GM10847 (cell line): ENCODE measurements at regions not wholly inside any gene's neighbourhood (a gene's known extent, or its start where the extent isn't known, plus 50 kb on each side); places are given as distances from the start of the nearest gene placed in this dataset.

Experiments used
- POLR2A ChIP-seq: IDR thresholded peaks from 2 replicates; pipeline ENCODE4 v1.6.1; 2011; ENCODE audit not compliant: insufficient read length; ENCODE audit errors: extremely low read depth

DNA sequence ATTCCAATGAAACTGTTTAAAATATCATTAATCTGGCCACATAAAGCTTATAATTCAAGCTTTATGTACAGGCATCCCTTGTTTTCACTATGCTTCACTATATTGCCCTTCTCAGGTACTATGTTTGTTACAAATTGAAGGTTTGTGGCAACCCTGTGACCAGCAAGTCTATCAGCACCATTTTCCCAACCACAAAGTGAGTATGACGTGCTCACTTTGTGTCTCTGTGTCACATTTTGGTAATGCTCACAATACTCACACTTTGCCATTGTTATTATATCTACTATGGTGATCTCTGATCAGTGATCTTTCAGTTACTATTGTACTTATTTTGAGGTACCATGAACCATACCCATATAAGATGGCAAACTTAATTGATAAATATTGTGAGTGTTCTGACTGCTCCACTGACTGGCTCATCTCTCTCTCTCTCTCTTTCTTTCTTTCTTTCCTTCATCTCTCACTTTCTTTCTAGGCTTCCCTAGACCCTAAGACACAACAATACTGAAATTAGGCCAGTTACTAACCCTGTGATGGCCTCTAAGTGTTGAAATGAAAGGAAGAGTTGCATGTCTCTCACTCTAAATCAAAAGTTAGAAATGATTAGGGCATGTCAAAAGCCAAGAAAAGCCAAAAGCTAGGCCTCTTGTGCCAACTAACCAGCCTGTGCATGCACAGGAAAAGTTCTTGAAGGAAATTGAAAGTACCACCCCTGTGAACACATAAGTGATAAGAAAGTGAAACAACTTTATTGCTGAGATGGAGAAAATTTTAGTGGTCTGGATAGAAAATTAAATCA is 227.9 kb downstream of the BCAS1 start:
- no peak for TF ChIP-seq POLR2A

DNA sequence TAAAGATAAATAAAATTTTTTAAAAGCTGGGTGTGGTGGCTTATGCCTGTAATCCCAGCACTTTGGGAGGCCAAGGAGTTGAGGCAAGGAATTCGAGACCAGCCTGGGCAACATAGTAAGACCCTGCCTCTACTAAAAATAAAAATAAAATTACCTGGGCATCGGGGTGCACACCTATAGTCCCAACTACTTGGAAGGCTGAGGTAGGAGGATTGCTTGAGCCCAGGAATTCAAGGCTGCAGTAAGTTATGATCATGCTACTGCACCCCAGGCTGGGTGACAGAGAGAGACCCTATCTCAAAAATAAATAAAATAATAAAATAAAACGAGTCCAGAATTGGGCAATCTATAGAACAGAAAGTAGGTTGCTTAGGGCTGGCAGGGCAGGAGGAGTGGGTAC is 228.7 kb downstream of the BCAS1 start:
- TF ChIP-seq POLR2A = no peak

DNA sequence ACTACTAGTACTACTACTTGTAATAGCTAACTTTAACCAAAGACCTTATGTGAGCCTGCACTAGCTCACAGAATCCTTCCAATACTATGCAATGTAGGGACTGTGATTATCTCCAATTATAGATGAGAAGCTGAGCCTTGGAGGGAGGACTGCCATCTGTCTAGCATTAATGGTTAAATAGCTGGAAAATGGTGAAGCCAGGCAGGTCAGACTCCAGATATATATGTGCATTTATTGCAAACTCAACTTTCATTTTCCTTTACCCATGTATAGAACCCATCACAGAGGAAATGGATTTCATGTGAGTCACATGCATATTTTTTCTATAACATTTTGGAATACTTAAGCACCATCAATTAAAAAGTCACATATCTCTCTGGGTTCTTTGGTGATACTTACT is 229.9 kb downstream of the BCAS1 start:
- TF ChIP-seq POLR2A = no peak

DNA sequence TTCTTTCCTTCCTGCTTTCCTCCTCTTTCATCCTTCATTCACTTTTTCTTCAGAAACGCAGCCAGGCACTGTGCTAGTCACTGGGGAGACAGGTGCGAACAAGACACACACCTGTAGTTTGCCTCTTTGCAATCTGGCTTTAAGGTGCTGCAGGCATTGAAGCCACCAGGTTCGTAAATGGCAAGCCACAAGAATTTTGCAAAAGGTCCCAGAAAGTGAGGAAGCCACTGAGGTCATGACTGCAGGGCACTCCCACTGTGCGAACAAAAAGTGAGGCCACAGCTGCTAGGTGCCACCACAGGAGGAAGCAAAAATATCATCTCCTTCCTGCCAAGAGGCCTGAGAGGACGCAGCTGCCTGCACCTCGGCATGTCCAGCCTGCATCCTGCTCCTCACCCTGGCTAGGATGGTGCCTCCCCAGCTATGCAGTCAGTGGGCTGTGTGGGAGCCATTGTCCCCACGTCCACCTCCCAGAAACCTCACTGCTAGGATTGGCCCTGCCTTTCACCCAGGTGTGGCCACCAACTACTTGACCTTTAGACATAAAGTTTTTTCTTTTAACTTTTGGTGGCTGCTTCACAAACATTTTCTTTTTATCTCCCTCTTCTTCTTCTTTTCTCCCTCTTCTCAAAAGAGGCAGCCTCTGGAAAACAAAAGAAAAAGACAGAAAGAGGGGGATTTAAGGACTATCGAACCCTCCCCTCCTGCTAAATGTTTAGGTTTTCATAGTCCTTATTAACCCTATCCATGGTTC is 230.8 kb downstream of the BCAS1 start:
- no peak for TF ChIP-seq POLR2A

DNA sequence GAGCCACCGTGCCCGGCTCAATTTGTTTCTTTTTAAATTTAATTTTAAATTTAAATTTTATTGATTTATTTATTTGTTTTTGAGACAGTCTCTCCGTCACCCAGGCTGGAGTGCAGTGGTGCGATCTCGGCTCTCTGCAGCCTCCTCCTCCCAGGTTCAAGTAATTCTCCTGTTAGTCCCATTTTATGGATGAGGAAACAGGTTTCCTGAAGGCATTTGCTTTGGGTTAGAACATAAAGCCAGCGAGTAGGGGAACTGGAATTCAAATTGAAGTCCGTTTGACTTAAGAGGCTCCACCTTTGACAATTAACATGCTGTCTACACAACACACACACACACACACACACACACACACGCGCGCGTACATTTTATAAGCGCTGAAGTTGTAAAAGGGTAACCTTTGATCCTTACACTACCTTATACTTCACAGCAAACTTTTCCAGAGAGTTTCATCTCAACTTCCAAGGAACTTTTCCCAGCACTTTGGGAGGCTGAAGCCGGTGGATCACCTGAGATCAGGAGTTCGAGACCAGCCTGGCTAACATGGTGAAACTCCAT is 232.0 kb downstream of the BCAS1 start:
- no peak for TF ChIP-seq POLR2A

DNA sequence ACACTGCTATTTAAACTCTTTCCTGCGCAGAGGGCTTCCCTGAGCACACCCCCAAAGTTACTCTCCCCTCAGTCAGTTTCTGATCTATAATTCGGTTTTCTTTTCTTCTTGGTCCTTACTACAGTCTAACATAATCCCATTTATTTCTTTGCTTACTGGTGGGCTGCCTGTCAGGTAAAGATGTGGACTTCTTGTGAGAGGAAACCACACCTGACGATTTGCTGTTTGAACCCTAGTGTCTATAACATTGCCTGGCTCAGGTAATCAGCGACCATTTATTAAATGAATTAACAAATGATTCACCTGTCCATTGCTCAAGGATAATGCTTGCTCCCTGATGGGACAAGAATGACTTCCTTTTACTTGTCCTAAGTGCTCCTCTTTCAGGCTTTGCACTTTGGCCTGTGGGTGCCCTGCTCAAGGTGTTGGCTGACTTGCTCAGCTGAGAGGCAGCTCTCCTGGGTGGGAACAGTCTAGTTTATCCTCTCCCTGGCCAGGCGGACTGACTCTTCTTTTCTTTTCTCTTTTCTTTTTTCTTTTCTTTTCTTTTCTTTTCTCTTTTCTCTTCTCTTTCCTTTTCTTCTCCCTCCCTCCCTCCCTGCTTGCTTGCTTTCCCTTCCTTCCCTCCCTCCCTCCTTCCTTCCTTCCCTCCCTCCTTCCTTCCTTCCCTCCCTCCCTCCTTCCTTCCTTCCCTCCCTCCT is 233.1 kb downstream of the BCAS1 start:
- no peak for TF ChIP-seq POLR2A

DNA sequence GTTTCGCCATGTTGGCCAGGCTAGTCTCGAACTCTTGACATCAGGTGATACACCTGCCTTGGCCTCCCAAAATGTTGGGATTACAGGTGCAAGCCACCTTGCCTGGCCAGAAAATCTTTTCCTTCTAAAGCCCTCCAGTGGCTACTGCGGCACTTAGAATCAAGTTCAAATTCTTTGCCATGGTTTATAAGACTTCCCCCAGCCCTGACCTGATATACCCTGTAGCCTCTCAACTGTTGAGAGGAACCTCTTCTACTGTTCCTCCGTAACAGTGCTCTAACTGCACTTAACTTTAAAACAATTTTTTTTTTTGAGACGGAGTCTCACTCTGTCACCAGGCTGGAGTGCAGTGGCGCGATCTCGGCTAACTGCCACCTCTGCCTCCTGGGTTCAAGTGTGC is 235.6 kb downstream of the BCAS1 start:
- TF ChIP-seq POLR2A = no peak

DNA sequence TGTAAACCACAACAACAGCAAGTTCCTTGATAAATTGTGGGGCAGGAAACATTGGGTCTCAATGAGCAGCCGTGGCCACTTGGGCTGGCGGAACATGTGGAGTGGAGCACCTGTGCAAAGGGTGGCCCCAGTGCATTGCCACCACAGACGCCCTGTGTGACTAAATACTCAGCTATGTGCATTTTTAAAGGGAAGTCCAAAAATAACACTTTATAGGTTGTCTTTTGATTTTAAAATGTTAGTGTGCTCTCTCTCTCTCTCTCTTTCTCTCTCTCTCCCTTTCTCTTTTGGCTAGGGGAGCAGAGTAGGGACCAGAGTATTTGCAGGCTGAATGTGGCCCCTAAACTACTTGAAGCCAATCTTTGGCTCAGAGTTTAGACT is 236.3 kb downstream of the BCAS1 start:
- no peak for TF ChIP-seq POLR2A

DNA sequence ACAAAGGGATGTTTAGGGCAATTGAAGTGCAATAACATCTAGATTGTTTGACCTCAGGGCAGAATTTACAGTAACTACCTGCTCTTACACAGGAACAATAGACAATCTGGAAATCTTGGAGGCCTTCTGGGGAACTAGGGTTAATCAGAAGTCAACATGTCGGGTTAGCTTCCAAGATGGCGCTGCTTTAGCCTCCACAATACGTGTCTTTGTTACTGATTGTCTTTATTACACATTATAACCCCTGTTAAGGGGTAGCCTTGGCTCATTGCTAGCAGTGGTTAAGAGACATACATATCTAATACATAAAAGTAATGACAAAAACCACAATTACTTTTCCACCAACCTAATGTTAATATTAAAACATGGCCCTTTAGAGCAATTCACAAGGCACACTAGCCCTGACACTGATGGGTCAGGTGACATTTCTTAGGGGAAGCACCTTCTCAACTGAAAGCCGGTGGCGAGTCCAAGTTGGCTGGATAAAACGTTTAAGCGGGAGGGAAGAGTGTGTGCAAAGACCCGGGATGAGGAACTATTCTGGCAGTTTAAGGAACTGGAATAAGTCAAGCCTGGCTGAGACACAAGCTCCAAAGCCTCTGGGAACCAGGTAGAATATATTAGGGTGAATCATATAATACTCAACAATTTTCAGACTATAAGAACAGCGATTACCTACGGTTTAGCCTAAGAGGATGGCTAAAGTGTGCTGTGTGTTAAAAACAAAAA is 236.9 kb downstream of the BCAS1 start:
- TF ChIP-seq POLR2A = no peak

DNA sequence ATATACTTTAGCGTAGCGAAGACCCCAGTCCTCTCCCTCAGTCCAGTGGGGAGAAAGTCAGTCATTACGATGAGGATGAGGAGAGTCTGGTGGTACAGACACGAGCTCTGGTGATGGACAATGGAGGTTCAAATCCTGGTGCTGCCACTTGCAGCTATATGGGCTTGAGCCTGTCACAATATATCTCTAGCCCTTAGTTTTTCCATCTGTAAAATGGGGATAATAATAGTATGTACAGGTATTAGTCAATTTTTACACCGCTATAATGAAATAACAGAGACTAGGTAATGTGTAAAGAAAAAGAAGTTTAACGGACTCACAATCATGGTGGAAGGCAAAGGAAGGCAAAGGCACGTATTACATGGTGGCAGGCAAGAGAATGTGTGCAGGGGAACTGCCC is 237.9 kb downstream of the BCAS1 start:
- TF ChIP-seq POLR2A = no peak

DNA sequence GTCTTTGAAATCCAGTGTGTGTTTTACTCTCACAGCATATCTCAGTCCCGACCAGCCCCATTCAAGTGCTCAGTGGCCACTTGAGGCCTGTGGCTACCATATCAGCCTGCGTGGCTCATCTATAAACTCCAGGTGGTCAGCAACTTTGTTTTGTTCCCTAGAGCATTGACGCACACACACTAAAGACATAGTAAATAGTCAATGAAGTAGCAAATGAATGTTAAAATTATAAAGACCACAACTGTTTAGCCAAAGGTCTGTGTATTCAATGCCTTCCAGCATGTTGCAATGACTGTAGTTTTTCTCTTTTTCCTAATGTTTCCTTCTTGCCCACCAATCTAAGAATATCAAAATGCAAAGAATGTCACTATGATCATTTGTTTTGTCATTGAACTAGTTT is 238.2 kb upstream of the ZNF217 start:
- TF ChIP-seq POLR2A = no peak

DNA sequence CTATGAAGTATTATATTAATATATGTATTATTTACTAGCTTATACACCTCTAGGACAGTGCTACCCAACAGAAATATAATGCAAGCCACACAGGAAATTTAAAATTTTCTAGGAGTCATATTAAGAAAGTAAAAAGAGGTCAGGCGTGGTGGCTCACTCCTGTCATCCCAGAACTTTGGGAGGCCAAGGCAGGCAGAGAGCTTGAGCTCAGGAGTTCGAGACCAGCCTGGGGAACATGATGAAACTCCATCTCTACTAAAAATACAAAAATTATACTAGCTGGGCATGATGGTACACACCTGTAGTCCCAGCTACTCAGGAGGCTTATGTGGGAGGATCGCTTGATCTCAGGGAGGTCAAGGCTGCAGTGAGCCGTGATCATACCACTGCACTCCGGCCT is 237.6 kb upstream of the ZNF217 start:
- TF ChIP-seq POLR2A = no peak

DNA sequence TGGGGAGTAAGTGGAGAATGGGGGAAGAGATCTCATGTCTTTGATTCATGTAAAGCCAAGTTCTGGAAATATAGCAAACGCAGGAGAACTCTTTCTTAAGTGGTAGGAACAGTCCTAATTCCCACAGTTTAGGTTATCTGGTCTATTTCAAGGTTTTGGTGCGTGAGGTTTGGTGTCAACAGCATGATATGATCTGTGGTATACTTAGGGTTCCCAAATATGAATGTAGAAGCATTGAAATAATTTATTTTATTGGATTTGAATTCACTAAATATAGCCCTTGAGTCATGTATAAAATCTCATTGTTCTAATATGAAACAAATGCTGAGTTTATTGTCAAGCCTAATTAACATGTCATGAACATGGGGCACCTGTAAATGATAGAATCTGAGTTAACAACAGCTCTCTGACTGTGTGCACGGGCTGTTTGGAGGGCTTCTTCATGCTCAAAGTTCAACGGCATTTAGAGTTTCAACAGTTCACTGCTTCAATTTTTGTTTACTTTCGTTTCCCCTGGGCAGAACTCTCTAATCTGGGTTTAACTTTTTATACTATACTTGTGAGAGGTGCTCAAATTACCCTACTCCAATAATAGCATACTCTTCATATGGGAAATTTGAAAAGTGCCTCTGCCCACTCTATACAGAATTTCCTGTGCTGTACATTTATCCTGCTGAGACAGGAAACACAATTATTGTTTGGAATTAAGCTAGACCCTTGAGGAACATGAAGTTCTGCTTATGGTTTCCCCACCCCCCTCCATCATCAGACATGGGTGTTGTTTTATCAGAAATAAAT is 236.3 kb upstream of the ZNF217 start:
- TF ChIP-seq POLR2A = no peak

DNA sequence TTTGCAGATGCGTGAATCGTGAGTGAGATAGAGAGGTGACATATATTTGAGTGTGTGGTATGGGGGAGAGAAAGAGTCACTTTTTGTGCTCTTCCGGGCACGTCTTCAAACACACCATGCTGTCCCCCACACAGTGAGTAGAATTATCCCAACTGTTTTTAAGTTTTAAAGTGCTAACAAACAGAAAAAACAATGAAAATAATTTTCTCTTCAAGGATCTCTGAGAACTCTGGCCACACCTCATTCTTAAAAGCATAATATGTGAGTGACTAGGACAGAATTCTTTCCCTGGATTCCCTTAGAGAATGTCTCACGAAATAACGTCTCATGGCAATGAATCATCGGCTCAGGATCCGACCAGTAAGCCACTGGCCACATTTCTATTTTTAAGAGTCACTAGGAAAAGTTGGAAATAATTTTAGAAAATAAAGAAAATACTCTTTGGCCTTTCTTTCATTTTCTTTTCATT is 235.7 kb upstream of the ZNF217 start:
- no peak for TF ChIP-seq POLR2A
